HG03521 (cell line): ENCODE measurements at regions not wholly inside any gene's neighbourhood (a gene's known extent, or its start where the extent isn't known, plus 50 kb on each side); places are given as distances from the start of the nearest gene placed in this dataset.

ENCODE experiments used
- ATAC-seq: cut with Tn5 transposase; IDR thresholded peaks from one replicate; pipeline ENCODE4 v1.9.1; 2021; ENCODE audit warnings: mild to moderate bottlenecking, moderate library complexity; ENCODE audit not compliant: unreplicated experiment

DNA sequence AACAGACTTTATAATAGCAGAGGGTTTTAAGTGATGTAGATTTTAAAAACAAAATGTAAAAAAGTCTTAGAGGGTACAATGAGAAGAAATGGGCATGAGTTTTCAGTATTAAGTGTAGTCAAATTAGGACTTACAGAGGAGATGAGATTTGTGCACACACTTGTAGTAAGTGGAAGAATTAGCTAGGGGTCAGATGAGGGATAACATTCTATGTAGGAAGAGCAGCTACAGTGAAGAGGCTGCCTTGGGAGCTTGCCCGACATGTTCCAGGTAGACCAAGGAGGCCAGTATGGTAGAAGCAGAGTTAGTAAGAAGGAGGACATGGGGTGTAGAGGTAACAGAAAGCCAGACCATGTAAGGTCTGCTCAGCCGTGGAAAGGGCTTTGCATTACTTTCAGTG lies 189.2 kb upstream of the DSEL start:
- ATAC-seq, result no peak

DNA sequence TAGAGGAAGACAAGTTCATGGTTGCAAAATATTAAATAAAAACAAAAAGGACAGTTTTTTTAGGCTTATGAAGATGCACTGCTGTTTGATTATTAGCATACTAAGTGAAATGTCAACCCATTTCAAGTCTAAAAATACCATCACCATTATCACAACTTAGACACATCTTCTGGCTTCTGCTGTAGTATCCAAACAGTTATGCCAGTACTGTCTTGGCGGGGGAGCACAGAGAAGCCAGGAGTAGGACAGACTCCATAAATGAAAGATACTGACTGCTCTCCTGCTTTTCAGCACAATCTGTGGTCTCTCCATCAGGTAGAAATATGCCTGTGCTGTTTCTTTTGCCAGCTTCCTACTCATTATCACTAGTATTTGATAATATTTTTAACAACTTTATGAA lies 179.2 kb upstream of the DSEL start:
- no peak for ATAC-seq

DNA sequence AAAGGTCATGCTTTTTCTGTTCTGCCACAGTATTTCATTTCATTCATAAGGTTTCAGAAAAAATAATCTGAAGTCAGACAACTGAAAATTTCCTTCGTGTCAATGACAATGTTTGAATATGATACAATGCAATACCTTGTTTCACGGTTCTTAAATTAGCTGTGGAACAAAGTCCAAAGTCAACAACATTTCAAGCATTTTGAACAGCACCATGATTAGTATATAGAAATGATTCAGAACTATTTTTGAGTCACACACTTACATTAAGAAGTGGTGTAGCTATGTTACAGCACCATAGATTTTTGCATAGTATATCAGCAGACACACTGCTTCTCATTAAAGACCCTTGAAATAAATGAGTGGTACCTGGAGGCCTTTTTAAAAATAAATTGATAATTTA lies 178.3 kb upstream of the DSEL start:
- no peak for ATAC-seq

DNA sequence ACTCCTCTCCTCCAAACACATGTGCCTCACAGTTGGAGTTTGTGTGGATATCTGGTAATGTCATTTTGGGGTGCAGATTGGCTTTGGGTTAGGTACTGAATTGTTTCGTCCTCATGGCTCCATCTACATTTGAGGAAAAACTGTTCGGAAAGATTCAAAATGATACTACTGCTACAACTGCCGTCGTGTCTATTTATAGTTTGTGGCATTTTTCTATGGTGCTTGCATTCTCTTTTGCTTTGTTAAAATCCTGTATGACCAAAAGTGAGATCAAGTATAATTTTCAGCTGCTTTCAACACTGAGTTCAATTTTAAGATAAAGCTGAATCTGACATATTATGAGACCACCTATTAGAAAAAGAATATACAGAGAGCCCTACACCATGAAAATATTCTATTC lies 176.3 kb upstream of the DSEL start:
- no peak for ATAC-seq

DNA sequence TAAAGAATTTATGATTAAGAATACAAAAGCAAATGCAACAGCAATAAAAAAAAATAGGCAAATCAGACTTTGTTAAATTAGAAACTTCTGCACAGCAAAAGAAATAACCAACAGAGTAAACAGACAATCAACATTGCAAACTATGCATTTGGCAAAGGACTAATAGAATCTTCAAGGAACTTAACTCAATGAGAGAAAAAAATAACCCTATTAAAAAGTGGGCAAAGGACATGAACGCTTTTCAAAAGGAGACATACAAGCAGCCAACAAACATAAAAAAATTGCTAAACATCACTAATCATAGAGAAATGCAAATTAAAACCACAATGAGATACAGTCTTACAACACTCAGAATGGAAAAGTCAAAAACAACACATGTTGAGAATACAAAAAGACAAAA lies 166.0 kb upstream of the DSEL start:
- no peak for ATAC-seq

DNA sequence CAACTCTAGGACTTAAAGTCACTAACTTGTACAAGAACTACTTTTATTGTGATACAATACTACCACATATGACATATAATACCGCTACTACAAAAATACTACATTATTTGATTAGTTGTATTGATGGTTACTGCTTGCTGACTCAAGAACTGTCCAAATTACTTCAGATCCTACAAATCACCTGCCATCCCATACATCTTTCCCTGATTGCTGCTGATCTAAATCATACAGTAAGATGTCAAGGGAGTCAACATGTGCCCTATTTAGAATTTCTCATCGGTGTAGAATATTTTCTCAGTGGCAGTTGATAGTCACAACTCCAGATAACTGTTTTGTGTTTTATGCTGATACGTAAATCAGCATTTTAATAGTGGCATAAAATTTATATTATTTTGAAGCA lies 161.0 kb upstream of the DSEL start:
- no peak for ATAC-seq

DNA sequence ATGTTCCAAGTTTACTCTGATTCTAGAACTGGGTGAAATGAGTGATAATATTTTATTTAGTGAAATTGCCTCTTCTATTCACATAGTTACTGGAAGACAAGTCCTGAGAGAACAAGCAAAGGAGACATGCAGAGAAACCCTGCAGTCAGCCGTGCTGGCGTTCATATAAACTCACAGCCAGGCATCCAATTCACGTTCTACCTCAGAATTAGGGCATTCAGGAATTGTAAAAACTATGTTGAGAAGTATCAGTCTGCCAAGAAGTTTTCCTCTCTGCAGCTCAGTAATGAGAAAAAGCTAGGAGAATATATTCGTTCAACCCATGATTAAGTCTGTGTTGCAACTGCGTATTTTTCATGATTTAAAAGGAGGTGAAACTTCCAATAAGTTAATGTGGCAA lies 156.2 kb upstream of the DSEL start:
- no peak for ATAC-seq

DNA sequence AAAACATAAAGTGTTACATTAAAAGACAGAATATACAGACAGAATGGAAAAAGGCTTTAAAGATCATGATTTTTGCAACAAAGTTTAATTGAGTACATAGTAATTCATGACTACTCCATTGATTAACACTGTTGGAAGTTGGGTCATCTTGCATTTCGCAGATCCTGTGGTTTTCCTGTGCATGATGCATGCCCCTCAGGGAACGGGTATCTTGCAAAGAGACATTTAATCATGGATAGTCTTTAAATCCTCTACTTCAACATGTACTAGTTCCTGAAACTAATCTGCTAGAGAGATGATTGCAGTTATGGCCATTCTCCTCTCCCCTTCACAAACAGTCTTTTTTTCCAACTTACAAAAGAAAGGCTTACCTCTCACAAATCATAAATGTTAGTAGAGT lies 155.6 kb upstream of the DSEL start:
- no peak for ATAC-seq

DNA sequence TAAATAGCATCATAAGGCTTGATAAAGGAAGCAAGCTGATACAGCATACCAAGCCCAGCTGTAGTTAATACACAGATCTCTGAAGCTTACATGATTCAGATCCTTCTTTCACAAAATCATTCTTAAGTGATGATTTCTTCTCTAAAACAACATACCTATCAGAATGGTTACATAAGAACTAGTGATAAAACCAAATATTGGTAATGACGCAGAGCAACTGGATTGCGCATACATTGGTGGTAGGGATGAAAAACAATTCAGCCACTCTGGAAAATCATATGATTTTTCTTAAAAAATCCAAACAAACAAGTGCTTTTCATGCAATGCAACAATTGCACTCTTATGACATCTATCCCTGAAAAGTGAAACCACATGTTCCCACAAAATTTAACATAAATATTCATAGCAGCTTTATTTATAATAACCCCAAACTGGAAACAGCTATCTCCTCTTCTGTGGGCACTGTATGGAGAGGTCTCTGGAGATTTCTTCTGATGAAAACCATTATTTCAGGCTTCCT lies 153.6 kb upstream of the DSEL start:
- ATAC-seq, result no peak

DNA sequence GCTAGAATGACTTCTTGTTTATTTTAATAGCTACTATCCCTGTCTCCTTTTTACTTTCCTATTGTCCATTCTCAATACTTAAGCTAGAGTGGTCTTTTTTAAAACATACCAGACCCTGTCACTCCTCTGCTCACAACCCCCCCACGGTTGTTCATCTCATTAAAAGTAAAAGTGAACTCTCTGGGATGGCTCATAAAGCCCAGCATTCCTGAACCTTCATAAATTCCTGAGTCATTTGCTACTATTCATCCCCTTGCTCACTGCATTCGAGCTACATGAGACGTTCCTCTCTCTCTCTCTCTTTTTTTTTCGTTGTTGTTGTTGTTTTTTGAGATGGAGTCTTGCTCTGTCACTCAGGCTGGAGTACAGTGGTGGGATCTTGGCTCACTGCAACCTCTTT lies 148.7 kb upstream of the DSEL start:
- no peak for ATAC-seq

DNA sequence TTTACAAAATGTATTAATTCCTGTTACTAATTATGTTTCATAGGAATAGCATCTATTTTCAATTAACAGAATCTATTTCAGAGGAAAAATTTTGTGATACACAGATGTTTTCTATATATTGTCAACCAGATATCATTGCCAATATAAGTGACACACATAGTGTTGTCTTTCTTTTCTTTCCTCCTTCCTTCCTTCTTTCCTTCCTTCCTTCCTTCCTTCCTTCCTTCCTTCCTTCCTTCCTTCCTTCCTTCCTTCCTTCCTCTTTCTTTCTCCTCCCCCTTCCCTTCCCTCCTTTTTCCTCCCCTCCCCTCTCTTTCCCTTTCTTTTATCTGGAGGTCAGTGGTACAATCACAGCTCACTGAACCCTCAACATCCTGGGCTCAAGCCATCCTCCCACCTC lies 146.5 kb upstream of the DSEL start:
- ATAC-seq, result no peak

DNA sequence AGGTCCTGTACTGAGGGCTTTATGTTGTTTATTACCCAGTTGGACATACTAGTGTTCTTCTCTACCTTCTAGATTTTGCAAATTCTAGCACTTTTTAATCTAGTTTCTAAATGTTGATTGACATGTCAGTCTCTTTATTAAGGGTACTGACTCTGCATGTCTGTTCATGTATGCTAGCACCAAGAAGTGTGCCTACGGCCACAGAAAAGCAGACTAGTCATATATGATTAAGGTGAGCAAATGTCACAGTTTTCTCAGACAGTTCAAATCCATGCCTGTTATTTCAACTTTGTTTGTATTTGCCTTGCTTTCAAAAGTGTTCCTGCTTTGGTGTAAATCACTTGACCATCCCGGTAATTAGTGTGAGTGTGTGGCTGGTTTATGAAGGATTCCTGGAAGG lies 145.0 kb upstream of the DSEL start:
- no peak for ATAC-seq

DNA sequence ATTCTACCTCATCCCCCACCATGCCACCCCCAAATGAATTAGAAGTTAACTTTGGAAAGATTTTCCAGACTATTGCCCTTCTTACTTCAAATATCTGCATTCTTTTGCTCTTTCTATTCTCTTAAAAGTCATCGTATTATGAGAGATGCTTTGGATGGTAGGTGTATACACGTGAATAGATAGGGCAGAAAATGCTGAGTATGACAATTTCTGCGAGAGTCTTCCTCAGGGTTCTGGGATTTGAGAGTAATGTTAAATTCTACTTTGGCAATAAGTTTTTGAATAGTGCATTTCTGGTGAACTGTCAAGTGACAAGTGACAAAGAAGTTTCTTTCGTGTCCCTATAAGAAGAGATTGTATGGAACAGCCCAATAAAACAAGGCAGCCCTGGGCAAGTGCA lies 137.6 kb upstream of the DSEL start:
- no peak for ATAC-seq

DNA sequence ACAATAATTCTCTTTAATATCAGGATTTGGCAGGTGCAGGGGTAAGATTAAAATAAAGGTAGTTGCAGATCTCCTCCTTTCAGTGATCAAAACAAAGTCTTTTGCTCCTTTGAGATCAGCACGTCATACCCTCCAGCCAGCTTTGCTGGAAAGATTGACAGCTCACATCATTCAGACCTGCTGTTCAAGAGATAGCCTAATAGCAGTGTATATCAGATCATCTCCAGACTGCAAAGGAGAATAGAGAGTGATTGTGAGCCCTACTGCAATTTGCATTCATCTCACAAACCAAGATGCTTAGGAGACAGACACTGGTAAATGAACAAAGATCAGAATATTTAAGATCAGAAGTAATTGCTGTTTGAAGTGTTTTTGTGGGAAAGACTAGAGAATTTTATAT lies 135.8 kb upstream of the DSEL start:
- no peak for ATAC-seq

DNA sequence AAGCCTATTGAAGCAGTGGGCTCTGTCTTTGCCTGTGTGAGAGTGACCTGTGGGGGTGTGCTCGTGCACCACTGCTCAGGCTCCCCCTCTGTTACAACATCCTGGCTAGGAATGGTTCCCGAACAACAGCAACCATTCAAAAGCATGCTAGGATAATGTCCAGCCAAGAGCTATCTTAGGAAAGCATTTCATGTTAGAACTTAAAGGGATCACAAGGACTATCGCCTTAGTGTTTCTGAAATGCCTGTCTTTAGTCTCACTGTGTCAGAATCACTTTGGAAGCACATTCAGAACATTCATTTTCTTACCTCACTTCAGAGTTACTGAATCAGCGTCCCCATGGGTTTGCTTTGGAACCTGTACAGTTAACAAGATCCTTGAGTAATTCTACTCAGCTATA lies 134.9 kb upstream of the DSEL start:
- no peak for ATAC-seq

DNA sequence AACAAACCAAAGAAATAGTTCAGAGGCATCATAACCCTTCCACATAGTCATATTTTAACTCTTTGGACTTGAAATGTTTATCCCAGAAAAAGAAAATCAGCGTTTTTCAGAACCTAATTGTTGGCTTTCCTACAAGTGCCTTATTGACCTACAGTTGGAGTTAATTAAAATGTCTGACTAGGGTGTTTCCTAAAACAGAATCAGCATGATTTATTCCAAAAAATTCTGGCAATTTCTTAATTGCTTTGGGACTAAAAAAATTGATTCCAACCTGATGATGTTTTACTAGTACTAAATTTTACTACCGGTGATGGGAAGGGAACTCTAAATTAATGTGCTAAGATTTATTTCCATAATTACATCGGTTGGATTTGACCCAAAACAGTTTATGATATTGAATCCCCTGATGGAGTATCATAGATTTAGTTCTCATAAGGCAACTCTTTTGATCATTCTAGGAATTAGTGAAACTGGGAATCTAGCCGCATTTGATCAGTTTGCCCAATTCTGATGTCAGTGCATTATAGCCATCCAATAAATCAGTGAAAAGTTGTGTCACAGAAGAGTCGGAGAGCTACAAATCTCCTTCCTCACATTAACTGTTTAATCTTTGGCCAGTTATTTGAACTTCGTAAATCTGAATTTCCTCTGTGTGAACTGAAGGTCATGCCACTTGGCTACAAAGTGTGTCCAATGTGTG lies 134.3 kb upstream of the DSEL start:
- no peak for ATAC-seq

DNA sequence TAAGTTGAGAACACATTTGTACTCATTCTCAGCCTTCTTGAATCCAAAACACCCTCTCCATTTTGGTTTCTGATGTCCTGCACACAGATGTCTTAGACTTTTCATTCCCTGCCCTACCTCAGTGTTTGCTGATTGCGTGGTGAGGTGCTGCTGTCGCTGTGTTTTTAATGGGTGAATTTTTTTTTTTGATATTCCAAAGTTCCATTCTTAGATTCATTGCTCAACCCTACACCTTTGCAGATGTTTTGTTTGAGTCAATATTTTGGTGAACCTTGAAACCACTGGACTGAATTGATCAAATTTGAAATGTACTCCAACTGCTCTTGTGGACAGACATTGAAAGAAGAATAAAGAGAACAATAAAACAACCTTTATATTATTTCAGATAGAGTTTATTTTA lies 130.4 kb upstream of the DSEL start:
- ATAC-seq, result no peak

DNA sequence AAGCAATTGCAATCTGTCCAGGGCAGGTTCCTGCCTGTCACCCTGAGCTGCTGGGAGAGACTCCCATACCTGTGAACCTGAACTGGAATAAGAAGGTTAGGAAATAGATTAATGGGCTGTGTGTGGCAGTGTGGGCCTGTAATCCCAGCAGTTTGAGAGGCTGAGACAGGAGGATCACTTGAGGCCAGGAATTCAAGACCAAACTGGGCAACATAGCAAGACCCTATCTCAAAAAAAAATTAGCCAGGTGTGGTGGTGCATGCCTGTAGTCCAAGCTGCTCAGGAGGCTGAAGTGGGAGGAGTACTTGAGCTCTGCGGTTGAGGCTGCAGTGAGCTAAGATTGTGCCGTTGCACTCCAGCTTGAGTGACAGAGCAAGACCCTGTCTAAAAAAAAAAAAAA lies 127.7 kb upstream of the DSEL start:
- ATAC-seq, result no peak

DNA sequence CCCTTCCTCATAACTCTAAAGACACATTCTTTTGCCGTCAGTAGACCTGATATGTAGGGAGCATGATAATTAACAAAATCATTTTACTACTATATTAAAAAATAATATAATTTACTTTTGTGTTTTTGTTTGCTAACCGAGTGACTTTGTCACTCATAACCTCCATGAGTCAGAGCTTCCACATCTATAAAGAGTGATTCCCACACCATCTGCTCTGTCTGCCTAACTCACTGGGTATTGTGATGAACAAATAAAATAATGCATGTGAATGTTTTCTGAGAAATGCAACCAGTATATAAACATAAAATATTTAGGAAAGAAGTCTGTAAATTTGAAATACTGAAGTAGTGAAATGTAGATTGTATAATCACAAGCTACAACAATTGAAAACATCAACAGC lies 123.4 kb upstream of the DSEL start:
- no peak for ATAC-seq

DNA sequence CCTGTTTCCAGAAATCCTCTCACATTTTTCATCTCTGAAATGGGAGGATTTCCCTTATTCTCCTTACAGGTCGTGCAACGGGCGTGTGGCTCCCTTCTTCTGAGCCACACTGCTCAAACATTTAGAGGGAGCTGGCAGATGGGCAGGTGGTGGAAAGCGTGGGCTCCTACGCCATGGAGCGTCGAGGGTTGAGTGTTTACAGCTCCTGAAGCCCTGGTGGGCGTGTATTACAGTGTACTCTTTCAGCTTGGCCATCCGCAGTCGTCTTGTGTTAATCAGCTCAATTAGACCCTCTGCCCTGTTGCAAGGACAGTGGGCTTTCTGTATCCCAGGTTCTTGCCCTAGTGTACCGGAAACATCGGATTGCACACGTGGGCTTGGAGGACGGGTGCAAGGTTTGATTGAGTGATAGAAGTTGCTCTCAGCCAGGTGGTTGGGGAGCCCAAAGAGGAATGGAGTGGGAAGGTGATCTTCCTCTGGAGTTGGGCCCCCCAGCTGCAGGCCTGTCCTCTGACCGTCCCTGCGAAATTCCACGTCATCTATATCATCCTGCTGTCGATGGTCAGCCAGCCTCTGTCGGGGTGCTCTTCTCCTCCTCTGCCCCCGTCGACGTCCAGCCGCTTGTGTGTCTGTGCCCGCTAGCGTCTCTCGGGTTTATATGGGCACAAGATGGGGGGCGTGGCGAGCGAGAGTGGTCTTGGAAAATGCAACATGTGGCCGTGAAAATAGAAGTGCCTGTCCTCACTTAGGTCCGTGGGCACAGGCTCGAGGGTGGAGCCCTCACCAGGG lies 120.3 kb upstream of the DSEL start:
- no peak for ATAC-seq

DNA sequence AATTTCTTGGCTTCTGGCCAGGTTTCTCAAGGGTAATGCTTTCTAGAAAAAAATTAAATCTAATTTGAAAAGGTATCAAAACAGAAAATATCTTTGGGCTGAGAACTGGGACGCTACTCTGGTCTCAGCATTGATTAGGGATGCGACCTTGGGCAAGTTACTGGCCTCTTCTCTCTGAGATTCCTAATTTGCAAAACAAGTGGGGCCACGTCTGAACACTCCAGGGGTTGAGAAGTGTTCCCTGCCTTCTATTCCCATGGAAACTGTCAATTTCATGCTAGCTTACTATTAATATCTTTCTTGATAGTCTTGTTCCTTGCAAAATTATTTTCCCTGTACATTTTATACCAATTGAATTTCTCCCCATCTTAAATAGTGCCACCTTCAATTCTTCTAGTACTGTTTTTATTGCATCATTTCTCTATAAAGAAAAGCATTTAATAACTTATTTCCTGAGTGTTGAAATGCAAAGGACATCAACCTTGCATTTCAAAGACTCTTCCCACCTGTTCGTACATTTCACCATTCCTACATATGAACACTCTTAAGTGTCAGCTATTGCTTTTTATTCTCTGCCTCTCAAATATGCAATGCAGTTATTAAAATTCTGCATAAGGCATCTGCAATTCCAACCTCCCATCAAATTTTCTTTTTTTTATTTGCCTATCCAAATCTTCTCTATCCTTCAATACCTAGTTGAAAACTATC lies 118.3 kb upstream of the DSEL start:
- no peak for ATAC-seq

DNA sequence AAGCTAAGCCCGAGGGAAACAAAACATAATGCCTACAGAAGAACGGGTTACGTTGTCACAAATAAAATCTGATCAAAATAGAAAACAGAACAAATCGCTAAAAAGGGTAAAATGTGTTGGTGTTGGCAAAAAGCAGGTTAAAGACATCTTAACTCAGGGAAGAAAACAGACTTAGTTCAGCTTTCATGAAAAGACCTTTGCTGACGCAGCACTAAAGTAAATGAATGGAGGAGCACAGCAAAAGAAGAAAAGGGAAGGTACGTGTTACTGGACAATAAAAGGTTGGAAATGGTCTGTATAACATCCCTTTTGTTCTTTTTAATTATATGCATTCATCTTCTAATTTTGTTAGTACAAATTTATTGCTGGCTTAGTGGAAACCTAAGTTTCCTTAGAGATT lies 117.4 kb upstream of the DSEL start:
- no peak for ATAC-seq
